GM18519 (cell line): ENCODE measurements at regions not wholly inside any gene's neighbourhood (a gene's known extent, or its start where the extent isn't known, plus 50 kb on each side); places are given as distances from the start of the nearest gene placed in this dataset.
"Not testable (repeated sequence)": the region's sequence is repeated elsewhere in the genome, so short reads cannot be mapped to it uniquely, and the experiment has no call there.

Experiments
- ATAC-seq: cut with Tn5 transposase; IDR thresholded peaks from one replicate; pipeline ENCODE4 v1.9.1; 2021; ENCODE audit warnings: mild to moderate bottlenecking, moderate library complexity; ENCODE audit not compliant: unreplicated experiment, low FRiP score

- no peak for ATAC-seq
Measured at GRCh38 chr3:132084982-132085381, 50.2 kb upstream of the CPNE4 start.

GRCh38 chr3:132087356-132087755, 52.5 kb upstream of the CPNE4 start:
- no peak for ATAC-seq

GRCh38 chr3:132088291-132088690, 53.5 kb upstream of the CPNE4 start:
- no peak for ATAC-seq

- no peak for ATAC-seq
Measured at GRCh38 chr3:132090921-132091320, 56.1 kb upstream of the CPNE4 start.

GRCh38 chr3:132116601-132117000, 81.8 kb upstream of the CPNE4 start:
- ATAC-seq, result no peak

- ATAC-seq, result no peak
Measured at GRCh38 chr3:132117642-132118041, 82.8 kb upstream of the CPNE4 start.

GRCh38 chr3:132119531-132119930, 84.7 kb upstream of the CPNE4 start:
- ATAC-seq, result no peak

- ATAC-seq, result no peak
Measured at GRCh38 chr3:132124096-132124495, 89.3 kb upstream of the CPNE4 start.

- ATAC-seq, result no peak
Measured at GRCh38 chr3:132124651-132125284, 90.0 kb upstream of the CPNE4 start.

GRCh38 chr3:132134611-132135010, 99.8 kb upstream of the CPNE4 start:
- no peak for ATAC-seq

GRCh38 chr3:132135628-132136333, 101.0 kb upstream of the CPNE4 start:
- no peak for ATAC-seq

GRCh38 chr3:132136334-132136716, 101.5 kb upstream of the CPNE4 start:
- no peak for ATAC-seq

GRCh38 chr3:132136902-132137301, 102.1 kb upstream of the CPNE4 start:
- not testable (repeated sequence) for ATAC-seq

- ATAC-seq, result no peak
Measured at GRCh38 chr3:132145833-132146232, 111.0 kb upstream of the CPNE4 start.

- no peak for ATAC-seq
Measured at GRCh38 chr3:132154619-132155018, 119.8 kb upstream of the CPNE4 start.

- no peak for ATAC-seq
Measured at GRCh38 chr3:132159145-132159544, 124.3 kb upstream of the CPNE4 start.

- no peak for ATAC-seq
Measured at GRCh38 chr3:132160198-132160597, 125.4 kb upstream of the CPNE4 start.

- no peak for ATAC-seq
Measured at GRCh38 chr3:132161608-132162007, 126.8 kb upstream of the CPNE4 start.

- ATAC-seq, result no peak
Measured at GRCh38 chr3:132164469-132165092, 129.8 kb upstream of the CPNE4 start.

GRCh38 chr3:132167870-132168269, 133.1 kb upstream of the CPNE4 start:
- ATAC-seq, result no peak

GRCh38 chr3:132174500-132174899, 139.7 kb upstream of the CPNE4 start:
- ATAC-seq, result no peak

- peak; percentile 60 for ATAC-seq
Measured at GRCh38 chr3:132180337-132180791, 136.8 kb upstream of the ACP3 start.
